Urinary bladder (tissue), 3 donors: ENCODE measurements at regions not wholly inside any gene's neighbourhood (a gene's known extent, or its start where the extent isn't known, plus 50 kb on each side); places are given as distances from the start of the nearest gene placed in this dataset.
"Not testable (repeated sequence)": the region's sequence is repeated elsewhere in the genome, so short reads cannot be mapped to it uniquely, and the experiment has no call there.

Experiments
- DNase-seq: peaks from one replicate; pipeline ENCODE4 v3.0.0-alpha.2; 2015; ENCODE audit errors: extremely low spot score
- H3K27ac ChIP-seq: one replicate; pipeline ENCODE4 v1.5.1; 2013; ENCODE audit warnings: low read depth, mild to moderate bottlenecking, moderate library complexity
- H3K36me3 ChIP-seq: one replicate; pipeline ENCODE4 v1.6.1; 2013; ENCODE audit warnings: mild to moderate bottlenecking, moderate library complexity; ENCODE audit not compliant: insufficient read depth
- H3K4me1 ChIP-seq: one replicate; pipeline ENCODE4 v1.6.1; 2013; ENCODE audit warnings: mild to moderate bottlenecking, moderate library complexity; ENCODE audit not compliant: insufficient read depth
- H3K4me3 ChIP-seq: one replicate; pipeline ENCODE4 v1.5.1; 2013; ENCODE audit warnings: low read depth, low read length
- WGBS: extraction: QIAGEN DNeasy Blood & Tissue Kit; methylation state at CpG from one replicate; pipeline ENCODE4 v1.1.7; 2013; 5-methylcytosine and 5-hydroxymethylcytosine counted together
- donor health status: healthy with polysubstance abuse.
- donor health status: healthy.

- Histone ChIP-seq H3K27ac (no peak overlapping the region), H3K4me1 (no peaks in the 10 kb centered on the region), H3K4me3 (no peak overlapping the region), H3K36me3 (no peaks in the 10 kb centered on the region)
- DNase-seq = no peak
- 76% methylated on average over 1 of the region's 1 CpG for WGBS
Measured at GRCh38 chr3:73120710-73121109, 59.3 kb downstream of the EBLN2 start.

DNA sequence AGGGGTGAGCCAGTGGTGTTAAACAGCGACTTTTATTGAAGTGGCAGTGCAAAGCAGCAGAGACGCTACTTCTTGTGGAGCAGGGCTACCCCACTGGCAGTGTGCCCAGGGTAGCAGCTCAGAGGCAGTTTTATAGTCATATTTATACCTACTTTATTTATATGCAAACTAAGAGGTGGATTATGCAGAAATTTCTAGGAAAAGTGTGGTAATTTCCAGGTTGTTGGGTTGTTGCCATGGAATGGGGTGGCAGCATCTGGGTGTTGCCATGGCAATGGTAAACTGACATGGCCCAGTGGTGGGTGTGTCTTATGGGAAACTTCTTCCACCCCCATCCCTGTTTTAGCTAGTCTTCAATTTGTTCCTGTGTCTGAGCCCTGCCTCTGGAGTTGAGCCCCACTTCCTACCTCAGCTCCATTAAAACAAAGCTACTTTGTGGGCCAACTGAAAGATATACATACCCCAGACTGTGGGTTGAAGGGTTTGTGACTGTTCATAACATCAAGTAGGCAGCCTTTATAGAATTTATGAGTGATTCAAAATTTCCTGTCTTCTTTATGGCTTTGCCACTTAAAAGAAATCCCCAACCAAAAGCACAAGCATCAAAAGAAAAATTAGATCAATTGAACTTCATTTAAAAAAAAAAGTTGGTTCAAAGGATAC lies 60.3 kb downstream of the EBLN2 start:
- no peak for DNase-seq
- WGBS = 46% methylated on average over 2 of the region's 2 CpGs
- Histone ChIP-seq H3K4me3 (no peak overlapping the region), H3K27ac (no peak overlapping the region), H3K4me1 (no peaks in the 10 kb centered on the region), H3K36me3 (no peaks in the 10 kb centered on the region)

- H3K36me3 ChIP-seq = no peaks in the 10 kb centered on the region
- WGBS = 80% methylated on average over 1 of the region's 1 CpG
- no peaks in the 10 kb centered on the region for H3K4me1 ChIP-seq
- no peak overlapping the region for H3K27ac ChIP-seq
- H3K4me3 ChIP-seq = no peak overlapping the region
- no peak for DNase-seq
Measured at GRCh38 chr3:73134034-73134433, 72.6 kb downstream of the EBLN2 start.

GRCh38 chr3:73136941-73137340 lies 75.5 kb downstream of the EBLN2 start:
- WGBS = 89% methylated on average over 6 of the region's 6 CpGs
- Histone ChIP-seq H3K36me3 (no peaks in the 10 kb centered on the region), H3K4me1 (no peaks in the 10 kb centered on the region), H3K27ac (no peak overlapping the region), H3K4me3 (no peak overlapping the region)
- no peak for DNase-seq

- no peak for DNase-seq
- Histone ChIP-seq H3K4me3 (no peak overlapping the region), H3K27ac (no peak overlapping the region), H3K4me1 (no peaks in the 10 kb centered on the region), H3K36me3 (no peaks in the 10 kb centered on the region)
- 95% methylated on average over 6 of the region's 6 CpGs for WGBS
Measured at GRCh38 chr3:73137736-73138403, 76.4 kb downstream of the EBLN2 start.

DNA sequence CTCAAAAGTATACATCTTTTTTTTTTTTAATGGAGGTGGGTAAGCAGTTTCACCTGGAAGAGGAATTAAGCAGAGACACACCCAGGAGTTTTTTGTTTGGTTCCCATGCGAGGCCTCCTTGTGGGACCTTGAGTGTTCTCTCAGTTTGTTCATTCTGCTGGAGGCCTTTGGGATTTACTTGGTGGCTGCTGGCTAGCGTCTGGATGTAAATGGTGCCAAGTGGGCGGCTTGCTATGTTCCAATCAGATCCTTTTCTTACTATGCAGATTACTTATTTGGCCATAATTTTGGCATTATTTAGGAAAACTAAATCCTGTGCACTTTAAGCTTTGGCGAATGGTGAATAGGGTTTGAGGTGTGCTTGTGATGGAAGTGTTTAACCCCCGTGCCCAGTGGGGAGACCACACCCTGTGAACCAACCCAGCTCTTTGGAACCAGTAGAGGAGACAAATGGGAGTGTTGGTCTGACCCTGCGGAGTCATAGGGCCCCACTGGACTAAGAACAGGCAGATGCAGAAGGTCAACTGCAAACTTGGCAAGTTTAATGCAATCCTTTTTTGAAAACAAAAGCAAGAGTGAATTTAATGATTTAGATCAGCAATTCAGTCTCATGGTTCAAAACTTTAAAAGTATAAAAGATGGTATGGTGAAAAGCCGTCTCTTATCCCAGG lies 79.4 kb downstream of the EBLN2 start:
- 65% methylated on average over 7 of the region's 7 CpGs for WGBS
- H3K36me3 ChIP-seq = no peaks in the 10 kb centered on the region
- DNase-seq = no peak
- no peak overlapping the region for H3K4me3 ChIP-seq
- H3K27ac ChIP-seq = no peak overlapping the region
- no peaks in the 10 kb centered on the region for H3K4me1 ChIP-seq

DNA sequence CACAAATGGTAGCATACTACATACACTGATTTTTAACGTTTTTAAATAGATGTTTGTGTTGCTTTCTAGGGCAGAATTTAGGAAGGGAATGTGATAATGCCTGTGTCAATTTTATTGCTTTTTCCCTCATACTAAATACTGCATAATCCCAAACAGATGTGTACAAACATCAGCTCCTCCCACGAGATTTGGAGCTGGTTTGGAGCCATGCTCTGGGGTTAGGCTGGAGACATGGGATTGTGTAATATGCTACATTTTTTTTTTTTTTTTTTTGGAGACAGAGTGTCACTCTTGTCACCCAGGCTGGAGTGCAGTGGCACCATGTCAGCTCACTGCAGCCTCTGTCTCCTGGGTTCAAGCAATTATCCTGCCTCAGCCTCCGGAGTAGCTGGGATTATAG lies 80.1 kb downstream of the EBLN2 start:
- 55% methylated on average over 3 of the region's 3 CpGs for WGBS
- Histone ChIP-seq H3K4me1 (no peaks in the 10 kb centered on the region), H3K36me3 (no peaks in the 10 kb centered on the region), H3K27ac (no peak overlapping the region), H3K4me3 (no peak overlapping the region)
- DNase-seq = no peak

DNA sequence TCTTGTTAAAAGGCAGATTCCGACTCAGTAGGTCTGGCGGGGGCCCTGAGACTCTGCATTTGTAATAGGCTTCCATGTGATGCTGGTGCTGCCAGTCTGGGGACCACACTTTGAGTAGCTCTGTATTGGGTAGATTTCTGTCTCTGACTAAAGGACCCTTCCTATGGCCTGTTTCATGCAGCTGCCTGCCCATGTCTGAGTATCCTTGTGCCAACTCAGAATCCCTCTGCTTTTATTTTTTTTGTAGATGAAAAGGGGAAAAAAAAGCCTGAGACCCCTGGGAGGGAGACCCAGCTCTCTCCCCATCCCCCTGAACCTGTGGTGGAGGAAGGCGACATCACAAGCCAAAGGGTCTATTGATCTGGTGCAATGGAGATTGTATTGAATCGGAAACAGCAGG lies 81.9 kb downstream of the EBLN2 start:
- DNase-seq = no peak
- H3K4me1 ChIP-seq = no peaks in the 10 kb centered on the region
- 96% methylated on average over 4 of the region's 4 CpGs for WGBS
- H3K36me3 ChIP-seq = no peaks in the 10 kb centered on the region
- H3K4me3 ChIP-seq = no peak overlapping the region
- no peak overlapping the region for H3K27ac ChIP-seq

DNA sequence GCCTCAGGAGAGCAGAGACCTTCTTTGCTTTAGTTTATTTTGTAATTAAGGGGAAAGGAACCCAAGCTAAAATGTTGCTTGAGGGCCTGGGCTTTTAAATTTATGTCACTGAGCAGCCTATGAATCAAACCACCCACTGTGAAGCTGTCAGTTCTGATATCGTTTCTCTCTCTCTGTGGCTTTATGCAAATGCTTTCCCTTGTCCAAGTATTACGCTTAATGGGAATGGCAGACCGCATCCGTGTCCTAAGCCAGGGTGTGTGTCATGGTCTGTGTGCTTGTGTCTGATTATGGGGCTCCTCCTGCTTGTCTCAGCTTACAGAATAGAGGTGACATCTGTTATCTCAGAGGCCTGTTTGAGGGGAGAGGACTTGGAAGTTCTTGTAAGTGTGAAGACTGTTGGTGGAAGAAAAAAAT lies 82.4 kb downstream of the EBLN2 start:
- no peak for DNase-seq
- H3K4me1 ChIP-seq = no peaks in the 10 kb centered on the region
- H3K36me3 ChIP-seq = no peaks in the 10 kb centered on the region
- WGBS = 45% methylated on average over 4 of the region's 4 CpGs
- H3K27ac ChIP-seq = no peak overlapping the region
- no peak overlapping the region for H3K4me3 ChIP-seq

GRCh38 chr3:73144276-73144675 lies 82.8 kb downstream of the EBLN2 start:
- Histone ChIP-seq H3K4me1 (no peaks in the 10 kb centered on the region), H3K36me3 (no peaks in the 10 kb centered on the region), H3K4me3 (no peak overlapping the region), H3K27ac (no peak overlapping the region)
- WGBS = 86% methylated on average over 5 of the region's 5 CpGs
- DNase-seq = no peak

DNA sequence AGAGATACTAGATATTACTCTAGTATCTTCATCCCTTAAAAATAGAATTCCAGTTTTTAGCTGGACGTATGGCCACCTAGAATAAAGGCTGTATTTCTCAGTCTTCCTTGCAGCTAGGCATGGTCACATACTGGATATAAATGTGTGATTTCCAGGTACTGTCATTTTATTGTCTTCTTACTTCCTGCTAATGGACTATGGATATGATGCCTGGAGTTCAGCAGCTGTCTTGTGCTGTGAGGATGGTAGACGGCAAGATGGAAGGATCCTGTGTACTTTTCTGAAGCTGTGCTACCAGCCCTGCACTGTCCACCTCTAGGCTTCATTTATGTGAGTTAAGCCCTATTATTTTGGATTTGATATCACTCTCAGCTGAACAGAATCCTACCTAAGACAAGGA lies 83.4 kb downstream of the EBLN2 start:
- Histone ChIP-seq H3K36me3 (no peaks in the 10 kb centered on the region), H3K4me3 (no peak overlapping the region), H3K4me1 (no peaks in the 10 kb centered on the region), H3K27ac (no peak overlapping the region)
- DNase-seq = no peak
- 90% methylated on average over 2 of the region's 2 CpGs for WGBS

DNA sequence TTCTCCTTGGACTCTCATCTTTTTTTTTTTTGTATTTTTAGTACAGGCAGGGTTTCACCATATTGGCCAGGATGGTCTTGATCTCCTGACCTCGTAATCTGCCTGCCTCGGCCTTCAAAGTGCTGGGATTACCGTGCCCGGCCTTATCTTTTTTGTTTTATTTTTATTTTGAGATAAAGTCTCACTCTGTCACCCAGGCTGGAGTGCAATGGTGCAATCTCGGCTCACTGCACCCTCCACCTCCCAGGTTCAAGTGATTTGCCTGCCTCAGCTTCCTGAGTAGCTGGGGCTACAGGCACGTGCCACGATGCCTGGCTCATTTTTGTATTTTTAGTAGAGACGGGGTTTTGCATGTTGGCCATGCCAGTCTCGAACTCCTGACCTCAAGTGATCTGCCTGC lies 86.0 kb downstream of the EBLN2 start:
- not testable (repeated sequence) for H3K4me1 ChIP-seq, H3K27ac ChIP-seq, H3K4me3 ChIP-seq, H3K36me3 ChIP-seq, DNase-seq
- 53% methylated on average over 9 of the region's 9 CpGs for WGBS

- no peak overlapping the region for H3K4me3 ChIP-seq
- WGBS = 43% methylated on average over 2 of the region's 2 CpGs
- no peak for DNase-seq
- H3K36me3 ChIP-seq = no peaks in the 10 kb centered on the region
- H3K27ac ChIP-seq = no peak overlapping the region
- no peaks in the 10 kb centered on the region for H3K4me1 ChIP-seq
Measured at GRCh38 chr3:73148206-73148605, 86.7 kb downstream of the EBLN2 start.

DNA sequence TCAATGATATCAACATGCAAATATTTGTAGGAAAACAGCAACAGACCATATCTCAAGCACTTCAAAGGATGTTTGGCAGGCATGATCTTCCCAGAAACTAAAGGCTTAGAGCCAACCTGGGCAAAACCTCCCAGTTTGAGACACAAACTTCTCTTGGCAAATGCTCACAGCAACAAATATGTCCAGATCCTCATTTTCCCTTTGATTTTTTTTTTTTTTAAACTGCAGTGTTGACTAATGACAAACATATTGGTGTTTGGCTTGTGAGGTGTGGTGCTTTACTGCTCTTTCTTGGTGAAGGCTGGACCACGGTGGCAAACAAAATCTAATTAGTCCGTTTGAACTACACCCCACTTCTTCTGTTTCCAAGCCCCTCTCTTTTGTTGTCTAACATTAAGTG lies 87.2 kb downstream of the EBLN2 start:
- Histone ChIP-seq H3K4me1 (no peaks in the 10 kb centered on the region), H3K4me3 (no peak overlapping the region), H3K27ac (no peak overlapping the region), H3K36me3 (no peaks in the 10 kb centered on the region)
- no peak for DNase-seq
- 34% methylated on average over 2 of the region's 2 CpGs for WGBS
